Gastroesophageal sphincter (tissue), 4 donors: ENCODE measurements at regions not wholly inside any gene's neighbourhood (a gene's known extent, or its start where the extent isn't known, plus 50 kb on each side); places are given as distances from the start of the nearest gene placed in this dataset.

Experiments used
- ATAC-seq: fragments of 150-250 bp; one replicate; pipeline ENCODE4 v1.9.1; 2016; ENCODE audit warnings: mild to moderate bottlenecking, moderate library complexity
- H3K27ac ChIP-seq, 4 donors: fragments of 200-600 bp; sonication (generic) in 3 of 4; 1 replicate in 3 of 4; 2 replicates in 1 of 4; pipeline ENCODE4 v1.5.1; 2016 to 2019
- H3K27me3 ChIP-seq: fragments of 200-600 bp; sonication (generic); one replicate; pipeline ENCODE4 v1.5.1; 2019
- H3K36me3 ChIP-seq, 2 donors: fragments of 200-600 bp; sonication (generic); one replicate each; pipeline ENCODE4 v1.5.1; 2019; ENCODE audit warnings: control low read depth in 1 of 2
- H3K4me1 ChIP-seq, 3 donors: fragments of 200-600 bp; sonication (generic); 1 replicate in 2 of 3; 2 replicates in 1 of 3; pipeline ENCODE4 v1.5.1; 2016 to 2019; ENCODE audit warnings: control low read depth in 2 of 3
- H3K4me3 ChIP-seq, 2 donors: fragments of 200-600 bp; sonication (generic); one replicate each; pipeline ENCODE4 v1.5.1; 2019; ENCODE audit warnings: mild to moderate bottlenecking in 1 of 2, moderate library complexity in 1 of 2
- H3K9me3 ChIP-seq, 3 donors: fragments of 200-600 bp; sonication (generic); one replicate each; pipeline ENCODE4 v1.5.1; 2017 to 2019; ENCODE audit warnings: control low read depth in 2 of 3
- CTCF ChIP-seq, 4 experiments: fragments of 200-600 bp in 2 of 4; fragments of 450-650 bp in 2 of 4; sonication (generic) in 1 of 4; IDR thresholded peaks; one replicate each; pipeline ENCODE4 v1.5.1; 2017 to 2019; ENCODE audit warnings: antibody characterized with exemption in 4 of 4, mild to moderate bottlenecking in 2 of 4, moderate library complexity in 2 of 4
- EP300 ChIP-seq: sonication (generic); formaldehyde crosslinking; IDR thresholded peaks from one replicate; pipeline ENCODE4 v1.6.1; 2017; ENCODE audit warnings: antibody characterized with exemption, mild to moderate bottlenecking
- POLR2A ChIP-seq, 2 donors: fragments of 450-650 bp; IDR thresholded peaks; one replicate each; pipeline ENCODE4 v1.6.1; 2017; ENCODE audit warnings: antibody characterized with exemption in 2 of 2, mild to moderate bottlenecking in 2 of 2, moderate library complexity in 1 of 2
- POLR2AphosphoS5 ChIP-seq: sonication (generic); formaldehyde crosslinking; IDR thresholded peaks from one replicate; pipeline ENCODE4 v1.6.1; 2017; ENCODE audit warnings: antibody characterized with exemption
- WGBS, 2 donors: methylation state at CpG; one replicate each; pipeline ENCODE4 v1.1.5; 2018; ENCODE audit warnings: low coverage in 1 of 2; 5-methylcytosine and 5-hydroxymethylcytosine counted together

DNA sequence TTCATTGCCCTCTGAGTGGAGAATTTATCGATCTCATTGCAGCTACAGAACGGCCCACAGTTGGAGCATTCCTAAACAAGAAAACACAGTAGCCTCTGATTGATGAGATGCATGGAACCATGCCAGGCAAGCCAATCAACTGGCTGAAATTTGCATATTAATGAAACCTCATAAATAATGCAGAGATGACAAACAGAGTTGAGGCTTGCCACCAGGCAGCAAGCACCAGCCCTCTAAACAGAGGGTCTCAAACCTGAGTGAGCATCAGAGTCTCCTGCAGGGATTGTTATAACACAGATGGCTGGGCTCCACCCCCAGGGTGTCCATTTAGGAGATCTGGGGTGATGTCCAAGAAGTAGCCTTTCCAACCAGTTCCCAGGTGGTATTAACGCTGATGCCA is 60.9 kb upstream of the CMKLR1 start:
- Histone ChIP-seq H3K4me1 (peaks cover 0 to 32% (median 0%) of the 10 kb centered on the region in 3 donors), H3K36me3 (no peaks in the 10 kb centered on the region), H3K27me3 (no peaks in the 10 kb centered on the region), H3K9me3 (peaks cover 0 to 1% (median 0%) of the 10 kb centered on the region in 3 donors), H3K4me3 (no peak overlapping the region), H3K27ac (no peak overlapping the region)
- ATAC-seq = no peak
- TF ChIP-seq CTCF (IDR thresholded peaks at IDR 0.05) = no peak
- TF ChIP-seq EP300 = no peak
- TF ChIP-seq POLR2A (IDR thresholded peaks at IDR 0.05) = no peak
- no peak for TF ChIP-seq POLR2AphosphoS5
- 13 to 80% methylated on average over 1 of the region's 3 CpGs for WGBS, 2 donors

GRCh38 chr12:108399514-108399913 is 60.4 kb upstream of the CMKLR1 start:
- peak; percentile 53 for ATAC-seq
- Histone ChIP-seq H3K9me3 (no peaks in the 10 kb centered on the region), H3K27ac (no peak overlapping the region)

DNA sequence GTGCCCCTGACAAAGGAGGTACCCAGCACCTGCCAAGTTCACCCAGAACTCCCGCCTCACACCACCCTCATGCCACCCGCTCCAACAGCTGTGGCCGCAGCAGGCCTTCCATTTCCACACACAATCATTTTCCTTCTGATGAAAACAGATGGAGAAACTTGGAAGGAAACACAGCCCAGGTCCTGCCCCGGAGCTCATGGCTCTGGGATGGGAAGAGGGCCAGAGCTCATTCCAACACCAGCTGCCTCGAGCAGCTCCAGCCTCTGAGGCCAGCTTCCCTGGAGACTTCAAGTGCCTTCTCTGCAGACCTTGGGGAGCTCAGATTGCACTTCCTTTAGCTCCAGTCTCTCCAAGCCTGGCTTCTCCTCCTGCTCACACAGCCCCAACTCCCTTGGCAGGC is 55.1 kb upstream of the CMKLR1 start:
- TF ChIP-seq EP300 (no peak), POLR2A (IDR thresholded peaks at IDR 0.05) (no peak), POLR2AphosphoS5 (peak; percentile 87), CTCF (IDR thresholded peaks at IDR 0.05) (no peak)
- H3K36me3 ChIP-seq = no peaks in the 10 kb centered on the region
- peak; percentile 78 for ATAC-seq
- H3K27me3 ChIP-seq = no peaks in the 10 kb centered on the region
- peak overlapping the region in 1 of 4 donors; percentile 41 for H3K27ac ChIP-seq
- no peak overlapping the region for H3K4me3 ChIP-seq
- no peaks in the 10 kb centered on the region for H3K9me3 ChIP-seq
- WGBS, 2 donors = 25 to 44% methylated on average over 1 to 2 of the region's 5 CpGs
- H3K4me1 ChIP-seq = peaks cover 0 to 31% (median 5%) of the 10 kb centered on the region in 3 donors

More at GRCh38 chr12:108399514-108399913, 60.4 kb upstream of the CMKLR1 start:
- H3K4me3 ChIP-seq = no peak overlapping the region
- no peaks in the 10 kb centered on the region for H3K27me3 ChIP-seq
- no peaks in the 10 kb centered on the region for H3K36me3 ChIP-seq
- TF ChIP-seq POLR2AphosphoS5 (peak; percentile 56), POLR2A (IDR thresholded peaks at IDR 0.05) (no peak), CTCF (IDR thresholded peaks at IDR 0.05) (no peak), EP300 (no peak)
- WGBS, 2 donors = 13 to 18% methylated on average over 3 of the region's 5 CpGs
- H3K4me1 ChIP-seq = peaks cover 0 to 38% (median under 1%) of the 10 kb centered on the region in 3 donors

- TF ChIP-seq POLR2AphosphoS5 (no peak), EP300 (no peak), CTCF (IDR thresholded peaks at IDR 0.05) (no peak), POLR2A (IDR thresholded peaks at IDR 0.05) (no peak)
- ATAC-seq = no peak
- Histone ChIP-seq H3K4me1 (peaks cover 0 to 20% (median 5%) of the 10 kb centered on the region in 3 donors), H3K36me3 (no peaks in the 10 kb centered on the region), H3K27ac (no peak overlapping the region), H3K4me3 (no peak overlapping the region), H3K9me3 (no peaks in the 10 kb centered on the region), H3K27me3 (no peaks in the 10 kb centered on the region)
- WGBS, 2 donors = 94 to 100% methylated on average over 2 to 5 of the region's 5 CpGs
Observed at GRCh38 chr12:108392284-108392683, 53.2 kb upstream of the CMKLR1 start.

DNA sequence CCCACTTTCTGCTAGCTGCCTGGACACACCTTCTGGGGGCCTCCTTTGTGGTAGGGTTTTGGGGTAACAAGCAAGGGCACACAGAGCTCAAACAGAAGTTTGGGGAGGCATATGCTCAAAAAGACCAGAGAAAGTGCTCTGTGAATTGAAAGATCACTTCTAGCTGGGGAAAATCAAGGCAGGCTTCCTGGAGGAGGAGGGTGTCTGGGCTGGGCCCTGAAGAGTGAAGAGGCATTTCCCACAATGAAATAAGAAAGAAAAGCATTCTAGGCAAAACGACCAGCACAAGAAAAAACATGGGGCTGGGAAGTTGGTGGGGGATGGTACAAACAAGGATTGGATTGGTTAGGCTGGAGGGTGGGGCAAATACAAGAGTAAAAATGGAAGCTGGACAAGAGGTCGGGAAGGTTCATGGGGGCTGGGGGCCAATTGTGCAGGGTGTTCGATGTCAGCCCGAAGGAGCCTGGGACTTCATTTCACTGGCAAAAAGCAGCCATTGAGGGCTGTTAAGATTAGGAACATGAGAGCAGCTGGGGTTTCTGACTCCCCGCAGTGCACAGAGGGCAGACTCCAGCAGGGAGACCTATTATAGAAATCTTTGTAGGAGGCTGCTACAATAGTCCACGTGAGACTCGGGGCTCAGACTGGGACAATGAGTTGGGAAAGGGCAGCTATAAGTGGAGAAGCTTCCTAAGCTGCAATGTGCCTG is 51.5 kb upstream of the CMKLR1 start:
- no peak for TF ChIP-seq POLR2AphosphoS5
- no peak for TF ChIP-seq POLR2A (IDR thresholded peaks at IDR 0.05)
- TF ChIP-seq CTCF (IDR thresholded peaks at IDR 0.05) = no peak
- no peak for TF ChIP-seq EP300

More for the DNA sequence above, 51.5 kb upstream of the CMKLR1 start:
- 28 to 35% methylated on average over 5 to 7 of the region's 7 CpGs for WGBS, 2 donors
- Histone ChIP-seq H3K4me3 (no peak overlapping the region), H3K9me3 (no peaks in the 10 kb centered on the region), H3K36me3 (no peaks in the 10 kb centered on the region), H3K27ac (no peak overlapping the region), H3K27me3 (no peaks in the 10 kb centered on the region), H3K4me1 (peaks cover 0 to 20% (median 5%) of the 10 kb centered on the region in 3 donors)
- ATAC-seq = no peak
